Stimulated activated memory B cell treated with anti-CD40 and anti-IgM and Interleukin-4, amounts not matched to agents 10 μg/mL and 1 μg/mL and 100 μg/mL, for 72 hours (primary cell): ENCODE measurements at regions not wholly inside any gene's neighbourhood (a gene's known extent, or its start where the extent isn't known, plus 50 kb on each side); places are given as distances from the start of the nearest gene placed in this dataset.

Experiments used
- ATAC-seq: fragments of 150-1000 bp; cut with Tn5 transposase; 2 replicates; pipeline ENCODE4 v1.10.0; 2021
- H3K27ac Mint-ChIP-seq: one replicate; pipeline ENCODE4 v1.8.0; 2022; ENCODE audit warnings: mild to moderate bottlenecking, mixed read lengths
- H3K27me3 Mint-ChIP-seq: one replicate; pipeline ENCODE4 v1.8.0; 2022; ENCODE audit warnings: mixed read lengths
- H3K36me3 Mint-ChIP-seq: one replicate; pipeline ENCODE4 v1.8.0; 2022; ENCODE audit warnings: mixed read lengths
- H3K4me1 Mint-ChIP-seq: one replicate; pipeline ENCODE4 v1.8.0; 2022; ENCODE audit warnings: mixed read lengths
- H3K4me3 Mint-ChIP-seq: one replicate; pipeline ENCODE4 v1.8.0; 2022; ENCODE audit warnings: mild to moderate bottlenecking, moderate library complexity, mixed read lengths
- H3K9me3 Mint-ChIP-seq: one replicate; pipeline ENCODE4 v1.8.0; 2022; ENCODE audit warnings: mixed read lengths

GRCh38 chr17:14494161-14494560 is 193.3 kb downstream of the HS3ST3B1 start:
- Mint-ChIP-seq H3K4me3 (no peak overlapping the region), H3K27me3 (peaks cover 21% of the 10 kb centered on the region), H3K9me3 (peaks cover 6% of the 10 kb centered on the region), H3K36me3 (no peaks in the 10 kb centered on the region), H3K27ac (no peak overlapping the region), H3K4me1 (no peaks in the 10 kb centered on the region)
- no peak for ATAC-seq

- no peaks in the 10 kb centered on the region for H3K4me1 Mint-ChIP-seq
- H3K27me3 Mint-ChIP-seq: no peaks in the 10 kb centered on the region
- H3K27ac Mint-ChIP-seq: no peak overlapping the region
- H3K36me3 Mint-ChIP-seq: no peaks in the 10 kb centered on the region
- ATAC-seq: no peak
- peaks cover 6% of the 10 kb centered on the region for H3K9me3 Mint-ChIP-seq
- no peak overlapping the region for H3K4me3 Mint-ChIP-seq
Measured at GRCh38 chr17:14489986-14490385, 189.1 kb downstream of the HS3ST3B1 start.

GRCh38 chr17:14488958-14489550 is 188.2 kb downstream of the HS3ST3B1 start:
- Mint-ChIP-seq H3K27ac (no peak overlapping the region), H3K36me3 (no peaks in the 10 kb centered on the region), H3K27me3 (no peaks in the 10 kb centered on the region), H3K4me1 (no peaks in the 10 kb centered on the region), H3K4me3 (no peak overlapping the region), H3K9me3 (peaks cover 3% of the 10 kb centered on the region)
- ATAC-seq: no peak

GRCh38 chr17:14487068-14487467 is 186.2 kb downstream of the HS3ST3B1 start:
- H3K36me3 Mint-ChIP-seq: no peaks in the 10 kb centered on the region
- no peaks in the 10 kb centered on the region for H3K9me3 Mint-ChIP-seq
- no peaks in the 10 kb centered on the region for H3K4me1 Mint-ChIP-seq
- no peak overlapping the region for H3K4me3 Mint-ChIP-seq
- no peak overlapping the region for H3K27ac Mint-ChIP-seq
- ATAC-seq: no peak
- no peaks in the 10 kb centered on the region for H3K27me3 Mint-ChIP-seq

- no peaks in the 10 kb centered on the region for H3K36me3 Mint-ChIP-seq
- no peaks in the 10 kb centered on the region for H3K27me3 Mint-ChIP-seq
- H3K9me3 Mint-ChIP-seq: no peaks in the 10 kb centered on the region
- H3K4me3 Mint-ChIP-seq: no peak overlapping the region
- no peak overlapping the region for H3K27ac Mint-ChIP-seq
- no peak for ATAC-seq
- no peaks in the 10 kb centered on the region for H3K4me1 Mint-ChIP-seq
Measured at GRCh38 chr17:14482715-14483114, 181.8 kb downstream of the HS3ST3B1 start.

- no peak for ATAC-seq
- no peaks in the 10 kb centered on the region for H3K36me3 Mint-ChIP-seq
- H3K27ac Mint-ChIP-seq: no peak overlapping the region
- H3K27me3 Mint-ChIP-seq: no peaks in the 10 kb centered on the region
- no peaks in the 10 kb centered on the region for H3K4me1 Mint-ChIP-seq
- H3K4me3 Mint-ChIP-seq: no peak overlapping the region
- no peaks in the 10 kb centered on the region for H3K9me3 Mint-ChIP-seq
Measured at GRCh38 chr17:14481664-14482063, 180.8 kb downstream of the HS3ST3B1 start.

- H3K4me3 Mint-ChIP-seq: no peak overlapping the region
- no peak overlapping the region for H3K27ac Mint-ChIP-seq
- no peaks in the 10 kb centered on the region for H3K27me3 Mint-ChIP-seq
- H3K36me3 Mint-ChIP-seq: no peaks in the 10 kb centered on the region
- no peaks in the 10 kb centered on the region for H3K4me1 Mint-ChIP-seq
- H3K9me3 Mint-ChIP-seq: peaks cover 4% of the 10 kb centered on the region
- no peak for ATAC-seq
Measured at GRCh38 chr17:14474591-14474990, 173.7 kb downstream of the HS3ST3B1 start.

- no peak for ATAC-seq
- Mint-ChIP-seq H3K4me1 (no peaks in the 10 kb centered on the region), H3K9me3 (peaks cover 15% of the 10 kb centered on the region), H3K4me3 (no peak overlapping the region), H3K27ac (no peak overlapping the region), H3K36me3 (no peaks in the 10 kb centered on the region), H3K27me3 (no peaks in the 10 kb centered on the region)
Measured at GRCh38 chr17:14471052-14471451, 170.2 kb downstream of the HS3ST3B1 start.

GRCh38 chr17:14470417-14470816 is 169.5 kb downstream of the HS3ST3B1 start:
- H3K9me3 Mint-ChIP-seq: peaks cover 18% of the 10 kb centered on the region
- H3K27me3 Mint-ChIP-seq: no peaks in the 10 kb centered on the region
- no peak overlapping the region for H3K4me3 Mint-ChIP-seq
- H3K36me3 Mint-ChIP-seq: no peaks in the 10 kb centered on the region
- H3K27ac Mint-ChIP-seq: no peak overlapping the region
- no peaks in the 10 kb centered on the region for H3K4me1 Mint-ChIP-seq
- ATAC-seq: no peak

- Mint-ChIP-seq H3K9me3 (peaks cover 18% of the 10 kb centered on the region), H3K4me1 (no peaks in the 10 kb centered on the region), H3K36me3 (no peaks in the 10 kb centered on the region), H3K4me3 (no peak overlapping the region), H3K27ac (no peak overlapping the region), H3K27me3 (no peaks in the 10 kb centered on the region)
- ATAC-seq: no peak
Measured at GRCh38 chr17:14469971-14470370, 169.1 kb downstream of the HS3ST3B1 start.

GRCh38 chr17:14468858-14469257 is 168.0 kb downstream of the HS3ST3B1 start:
- ATAC-seq: no peak
- Mint-ChIP-seq H3K36me3 (no peaks in the 10 kb centered on the region), H3K27ac (no peak overlapping the region), H3K4me3 (no peak overlapping the region), H3K4me1 (no peaks in the 10 kb centered on the region), H3K27me3 (peaks cover 5% of the 10 kb centered on the region), H3K9me3 (peaks cover 18% of the 10 kb centered on the region)

GRCh38 chr17:14461227-14461548 is 160.3 kb downstream of the HS3ST3B1 start:
- no peaks in the 10 kb centered on the region for H3K36me3 Mint-ChIP-seq
- peaks cover 3% of the 10 kb centered on the region for H3K9me3 Mint-ChIP-seq
- peaks cover 7% of the 10 kb centered on the region for H3K4me1 Mint-ChIP-seq
- peaks cover 42% of the 10 kb centered on the region for H3K27me3 Mint-ChIP-seq
- ATAC-seq: no peak
- no peak overlapping the region for H3K4me3 Mint-ChIP-seq
- no peak overlapping the region for H3K27ac Mint-ChIP-seq

- Mint-ChIP-seq H3K4me3 (no peak overlapping the region), H3K27me3 (peaks cover 42% of the 10 kb centered on the region), H3K36me3 (no peaks in the 10 kb centered on the region), H3K9me3 (no peaks in the 10 kb centered on the region), H3K27ac (no peak overlapping the region), H3K4me1 (peaks cover 7% of the 10 kb centered on the region)
- no peak for ATAC-seq
Measured at GRCh38 chr17:14460516-14461226, 159.8 kb downstream of the HS3ST3B1 start.

- no peak overlapping the region for H3K4me3 Mint-ChIP-seq
- H3K36me3 Mint-ChIP-seq: no peaks in the 10 kb centered on the region
- peaks cover 7% of the 10 kb centered on the region for H3K4me1 Mint-ChIP-seq
- H3K27me3 Mint-ChIP-seq: peaks cover 42% of the 10 kb centered on the region
- ATAC-seq: no peak
- no peak overlapping the region for H3K27ac Mint-ChIP-seq
- peaks cover 2% of the 10 kb centered on the region for H3K9me3 Mint-ChIP-seq
Measured at GRCh38 chr17:14459955-14460354, 159.1 kb downstream of the HS3ST3B1 start.

GRCh38 chr17:14458724-14459123 is 157.8 kb downstream of the HS3ST3B1 start:
- Mint-ChIP-seq H3K4me1 (peaks cover 7% of the 10 kb centered on the region), H3K9me3 (peaks cover 2% of the 10 kb centered on the region), H3K27ac (no peak overlapping the region), H3K27me3 (peaks cover 37% of the 10 kb centered on the region), H3K4me3 (no peak overlapping the region), H3K36me3 (no peaks in the 10 kb centered on the region)
- no peak for ATAC-seq

GRCh38 chr17:14454746-14455145 is 153.9 kb downstream of the HS3ST3B1 start:
- H3K36me3 Mint-ChIP-seq: no peaks in the 10 kb centered on the region
- H3K9me3 Mint-ChIP-seq: peaks cover 2% of the 10 kb centered on the region
- H3K4me3 Mint-ChIP-seq: no peak overlapping the region
- peaks cover 27% of the 10 kb centered on the region for H3K27me3 Mint-ChIP-seq
- ATAC-seq: no peak
- H3K4me1 Mint-ChIP-seq: no peaks in the 10 kb centered on the region
- no peak overlapping the region for H3K27ac Mint-ChIP-seq
